M059J (cell line): ENCODE measurements at regions not wholly inside any gene's neighbourhood (a gene's known extent, or its start where the extent isn't known, plus 50 kb on each side); places are given as distances from the start of the nearest gene placed in this dataset.

Experiments used
- DNase-seq: peaks from one replicate; pipeline ENCODE4 v3.0.0-alpha.2; 2012; ENCODE audit warnings: low read depth

DNA sequence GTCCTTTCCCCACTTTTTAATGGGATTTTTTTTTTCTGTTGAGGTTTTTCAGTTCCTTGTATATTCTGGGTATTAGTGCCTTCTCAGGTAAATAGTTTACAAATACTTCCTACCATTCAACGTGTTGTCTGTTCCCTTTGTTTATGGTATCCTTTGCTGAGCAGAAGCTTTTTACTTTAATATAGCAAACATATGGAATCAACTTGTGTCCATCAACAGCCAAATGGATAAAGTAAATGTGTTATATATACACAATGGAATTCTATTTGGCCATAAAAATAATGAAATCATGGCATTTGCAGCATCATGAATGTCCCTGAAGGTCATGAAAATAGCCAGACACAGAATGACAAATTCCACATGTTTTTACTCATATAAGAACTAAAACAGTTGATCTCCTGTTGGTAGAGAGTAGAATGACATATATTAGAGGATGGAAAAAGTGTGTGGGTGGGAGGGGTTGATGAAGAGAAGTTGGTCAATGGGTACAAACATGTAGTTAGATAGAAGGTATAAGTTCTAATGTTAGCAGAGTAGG, 500.8 kb downstream of the SLITRK6 start:
- DNase-seq, result no peak

DNA sequence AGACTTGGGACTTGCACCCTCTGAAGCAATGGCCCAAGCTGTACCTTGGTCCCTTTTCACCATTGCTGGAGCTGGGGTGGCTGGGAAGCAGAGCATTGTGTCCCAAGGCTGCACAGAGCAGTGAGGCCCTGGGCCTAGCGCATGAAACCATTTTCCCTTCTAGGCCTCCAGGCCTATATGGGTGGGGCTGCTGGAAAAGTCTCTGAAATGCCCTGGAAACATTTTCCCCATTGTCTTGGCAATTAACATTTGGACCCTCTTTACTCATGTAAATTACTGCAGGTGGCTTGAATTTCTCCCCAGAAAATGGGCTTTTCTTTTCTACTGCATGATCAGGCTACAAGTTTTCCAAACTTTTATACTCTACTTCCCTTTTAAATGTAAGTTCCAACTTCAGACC, 510.5 kb downstream of the SLITRK6 start:
- DNase-seq, result no peak

DNA sequence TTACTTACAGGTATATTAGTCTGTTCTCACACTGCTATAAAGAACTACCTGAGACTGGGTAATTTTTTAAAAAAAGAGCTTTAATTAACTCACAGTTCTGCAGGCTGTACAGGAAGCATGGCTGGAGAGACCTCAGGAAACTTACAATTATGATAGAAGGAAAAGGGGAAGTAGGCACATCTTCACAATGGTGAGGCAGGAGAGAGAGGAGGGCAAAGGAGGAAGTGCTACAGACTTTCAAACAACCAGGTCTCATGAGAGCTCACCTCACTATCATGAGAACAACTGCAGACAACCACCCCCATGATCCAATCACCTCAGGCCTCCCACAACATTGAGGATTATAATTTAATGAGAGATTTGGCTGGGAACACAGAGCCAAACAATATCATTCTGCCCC, 511.7 kb downstream of the SLITRK6 start:
- no peak for DNase-seq

DNA sequence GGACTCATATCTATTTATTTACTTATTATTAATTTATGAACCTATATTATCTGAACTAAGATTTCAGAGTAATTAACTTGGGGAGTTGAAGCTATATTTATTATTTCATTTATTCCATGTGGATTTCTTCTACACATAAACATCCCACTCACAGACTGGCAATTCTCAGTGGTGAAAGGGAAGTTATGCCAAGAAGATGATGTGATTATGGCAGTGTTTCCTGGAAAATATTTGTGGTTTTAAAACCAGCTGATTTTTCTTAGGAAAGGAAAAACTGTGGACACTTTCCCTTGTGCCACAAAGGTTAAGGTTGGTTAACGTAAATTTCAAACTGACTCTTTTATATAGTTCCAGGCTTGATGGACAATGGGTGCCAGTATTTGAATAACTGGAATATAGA, 513.1 kb downstream of the SLITRK6 start:
- peak; percentile 8 for DNase-seq

DNA sequence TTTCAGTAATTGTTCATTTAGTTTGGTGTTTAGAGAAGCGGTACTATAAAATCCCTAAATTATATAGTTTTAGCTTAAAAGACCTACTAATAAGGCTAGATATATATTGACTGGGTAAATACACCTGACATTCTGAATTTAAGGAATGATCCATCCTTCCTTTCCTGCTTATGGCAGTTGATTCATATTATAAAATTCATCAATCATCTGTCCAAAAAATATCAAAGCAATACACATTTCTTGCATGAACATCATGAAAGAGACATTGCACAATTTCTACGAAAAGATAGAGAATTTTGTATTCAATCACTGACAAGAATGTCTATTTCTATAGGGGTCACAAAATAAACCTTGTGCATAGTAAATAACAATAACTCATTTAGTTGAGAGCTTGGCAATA, 514.9 kb downstream of the SLITRK6 start:
- DNase-seq, result no peak

GRCh38 chr13:85283408-85283807, 515.8 kb downstream of the SLITRK6 start:
- no peak for DNase-seq

- DNase-seq, result no peak
These were observed 516.3 kb downstream of the SLITRK6 start for GRCh38 chr13:85282876-85283275.

- DNase-seq, result no peak
These were observed 520.4 kb downstream of the SLITRK6 start for GRCh38 chr13:85278851-85279250.

GRCh38 chr13:85277748-85278147, 521.5 kb downstream of the SLITRK6 start:
- peak; percentile 33 for DNase-seq

GRCh38 chr13:85266771-85267170, 532.4 kb downstream of the SLITRK6 start:
- DNase-seq, result no peak

- peak; percentile 50 for DNase-seq
These were observed 532.9 kb downstream of the SLITRK6 start for GRCh38 chr13:85266331-85266730.

DNA sequence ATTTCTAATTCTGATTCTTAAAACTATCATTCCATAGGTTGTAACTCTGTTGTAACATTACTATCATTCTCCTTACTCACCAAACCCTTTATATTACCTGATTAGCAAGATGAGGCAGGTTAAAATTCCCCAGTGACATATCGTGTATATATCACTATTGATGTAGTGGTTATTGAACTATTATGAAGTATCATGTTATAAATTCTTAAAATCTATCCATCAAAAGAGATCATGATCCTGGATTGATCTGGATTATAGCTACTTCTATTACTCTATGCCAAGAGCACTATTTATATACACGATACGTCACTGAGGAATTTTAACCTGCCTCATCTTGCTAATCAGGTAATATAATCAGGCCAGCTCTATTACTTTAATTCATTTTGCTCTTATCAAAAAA, 533.9 kb downstream of the SLITRK6 start:
- no peak for DNase-seq

- DNase-seq, result no peak
These were observed 536.7 kb downstream of the SLITRK6 start for GRCh38 chr13:85262499-85262898.

- DNase-seq, result no peak
These were observed 537.4 kb downstream of the SLITRK6 start for GRCh38 chr13:85261757-85262346.

DNA sequence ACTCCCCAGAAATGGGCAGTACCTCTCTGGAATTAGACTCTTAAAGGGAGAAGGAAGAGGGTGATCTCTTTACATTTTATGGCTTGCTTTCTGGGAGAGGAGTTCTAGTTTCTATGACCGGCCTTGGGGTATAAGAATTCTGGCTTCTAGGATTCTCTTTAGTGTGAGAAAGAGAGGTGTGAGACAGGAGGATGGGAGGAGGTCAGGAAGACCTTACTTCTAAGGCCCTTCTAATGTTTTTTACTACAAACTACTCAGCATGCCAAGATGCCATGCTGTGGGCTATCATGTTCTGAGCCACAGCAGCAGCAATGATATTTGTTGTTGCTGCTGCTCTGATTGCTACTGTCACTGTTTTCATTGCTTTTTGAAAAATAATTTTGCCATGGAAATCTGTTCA, 538.3 kb downstream of the SLITRK6 start:
- no peak for DNase-seq

GRCh38 chr13:85255978-85256377, 543.2 kb downstream of the SLITRK6 start:
- no peak for DNase-seq

GRCh38 chr13:85254641-85255040, 544.6 kb downstream of the SLITRK6 start:
- DNase-seq, result no peak

DNA sequence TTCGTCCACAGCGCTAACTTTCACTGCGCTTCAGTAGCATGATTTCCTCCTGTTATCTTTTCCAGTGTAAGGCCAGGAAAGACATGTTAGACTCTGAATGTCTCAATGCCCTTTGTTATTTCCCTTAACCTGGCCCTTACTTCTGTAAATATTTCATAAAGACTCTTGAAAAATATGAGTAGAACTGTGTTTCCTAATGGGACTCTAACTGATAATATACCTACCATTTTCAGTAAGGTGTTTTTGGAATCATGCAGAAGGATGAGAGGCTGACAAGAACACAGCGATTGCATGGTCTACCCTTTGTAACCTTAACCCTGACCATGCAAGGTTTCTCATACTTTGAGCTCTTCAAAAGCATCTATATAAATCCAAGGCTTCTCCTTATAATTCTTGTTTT, 550.1 kb downstream of the SLITRK6 start:
- DNase-seq, result no peak

- DNase-seq, result no peak
These were observed 551.4 kb downstream of the SLITRK6 start for GRCh38 chr13:85247780-85248179.

DNA sequence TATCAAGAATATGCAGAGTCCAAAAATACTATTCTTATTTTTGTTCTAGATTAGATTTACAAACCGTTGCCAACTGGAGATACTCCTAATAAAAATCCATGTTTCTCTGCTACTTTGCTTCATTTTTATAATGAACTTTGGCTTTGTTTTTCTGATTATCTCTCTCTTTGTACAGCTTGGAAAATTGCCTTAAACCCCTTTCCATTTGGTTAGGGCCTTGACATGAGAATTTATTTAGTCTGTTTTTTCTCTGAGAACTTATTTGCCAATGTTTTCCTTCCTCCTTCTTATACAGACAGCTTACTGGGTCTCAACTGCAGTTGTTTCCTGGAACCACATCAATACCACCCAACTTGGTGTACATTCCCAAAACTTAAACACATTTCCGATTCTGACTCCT, 555.4 kb downstream of the SLITRK6 start:
- DNase-seq, result no peak

GRCh38 chr13:85241060-85241459, 558.2 kb downstream of the SLITRK6 start:
- DNase-seq, result peak; percentile 61

DNA sequence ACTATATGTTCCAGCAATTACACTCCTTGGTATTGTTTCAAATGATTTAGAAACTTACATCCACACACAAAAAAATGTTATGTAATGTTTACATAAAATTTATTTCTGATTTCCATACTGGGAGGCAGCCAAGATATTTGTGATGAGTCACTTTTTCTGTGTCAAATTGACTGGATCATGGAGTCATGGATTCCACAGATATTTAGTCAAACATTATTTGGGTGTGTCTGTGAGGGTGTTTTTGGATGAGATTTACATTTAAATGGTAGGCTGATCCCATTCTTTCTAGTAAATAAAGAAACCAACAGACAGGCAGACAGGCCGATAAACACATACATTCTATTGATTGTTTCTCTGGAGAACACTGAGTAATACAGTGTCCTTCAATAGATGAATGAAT, 562.8 kb downstream of the SLITRK6 start:
- peak; percentile 42 for DNase-seq

- no peak for DNase-seq
These were observed 568.5 kb downstream of the SLITRK6 start for GRCh38 chr13:85230691-85231093.

DNA sequence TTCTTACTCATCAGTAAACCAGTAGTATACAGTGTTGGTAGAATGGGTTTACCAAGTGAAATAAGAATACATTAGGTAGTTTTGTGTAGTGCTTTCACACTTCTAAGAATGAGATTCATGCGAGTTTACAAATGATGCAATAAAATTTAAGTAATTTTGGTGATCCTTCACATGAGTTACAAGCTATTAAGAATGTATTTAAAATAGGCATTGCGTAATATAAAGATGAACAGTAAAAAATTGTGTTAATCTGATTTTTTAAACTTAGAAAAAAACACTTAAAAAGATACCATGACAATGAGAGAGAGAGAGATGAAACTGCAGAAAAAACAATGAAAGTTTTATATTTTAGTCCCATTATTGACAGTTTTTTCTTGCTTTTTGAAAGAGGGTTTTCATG, 570.5 kb downstream of the SLITRK6 start:
- DNase-seq, result no peak
